22Rv1 (cell line): ENCODE measurements at regions not wholly inside any gene's neighbourhood (a gene's known extent, or its start where the extent isn't known, plus 50 kb on each side); places are given as distances from the start of the nearest gene placed in this dataset.

ENCODE experiments used
- H3K27ac ChIP-seq: fragments of 450-650 bp; 2 replicates; pipeline ENCODE4 v1.5.1; 2017
- CTCF ChIP-seq: fragments of 450-650 bp; IDR thresholded peaks from 2 replicates; pipeline ENCODE4 v1.5.1; 2017; ENCODE audit warnings: mild to moderate bottlenecking
- ZFX ChIP-seq: fragments of 450-650 bp; IDR thresholded peaks from 2 replicates; pipeline ENCODE4 v1.6.1; 2017; ENCODE audit warnings: antibody characterized with exemption, borderline replicate concordance

GRCh38 chr18:70663141-70663540 is 374.3 kb downstream of the SOCS6 start:
- TF ChIP-seq CTCF, result no peak
- H3K27ac ChIP-seq, result no peak overlapping the region

GRCh38 chr18:70662588-70662987 is 373.7 kb downstream of the SOCS6 start:
- TF ChIP-seq ZFX (no peak), CTCF (no peak)
- no peak overlapping the region for H3K27ac ChIP-seq

- no peak overlapping the region for H3K27ac ChIP-seq
- TF ChIP-seq ZFX, result no peak
- no peak for TF ChIP-seq CTCF
These were observed 370.4 kb downstream of the SOCS6 start for GRCh38 chr18:70659036-70659925.

- no peak overlapping the region for H3K27ac ChIP-seq
- TF ChIP-seq CTCF (no peak), ZFX (no peak)
These were observed 364.8 kb downstream of the SOCS6 start for GRCh38 chr18:70653671-70654070.

- H3K27ac ChIP-seq, result no peak overlapping the region
- no peak for TF ChIP-seq ZFX
- no peak for TF ChIP-seq CTCF
These were observed 362.0 kb downstream of the SOCS6 start for GRCh38 chr18:70650878-70651277.

GRCh38 chr18:70649683-70650082 is 360.8 kb downstream of the SOCS6 start:
- H3K27ac ChIP-seq, result no peak overlapping the region
- TF ChIP-seq ZFX (no peak), CTCF (no peak)

GRCh38 chr18:70645971-70646370 is 357.1 kb downstream of the SOCS6 start:
- H3K27ac ChIP-seq, result no peak overlapping the region
- TF ChIP-seq CTCF, result no peak
- TF ChIP-seq ZFX, result no peak
